Keratinocyte (primary cell): ENCODE measurements at regions not wholly inside any gene's neighbourhood (a gene's known extent, or its start where the extent isn't known, plus 50 kb on each side); places are given as distances from the start of the nearest gene placed in this dataset.

Experiments used
- CTCF ChIP-seq, 3 experiments: IDR thresholded peaks in 1 of 3; conservative IDR thresholded peaks in 1 of 3; optimal IDR thresholded peaks in 1 of 3; 2 replicates in 2 of 3; 3 replicates in 1 of 3; pipeline versions ENCODE3 to v1.5.1; 2011; ENCODE audit warnings: low read length in 3 of 3, mild to moderate bottlenecking in 3 of 3, moderate library complexity in 2 of 3, control low read depth in 1 of 3, inconsistent platforms in 1 of 3; ENCODE audit not compliant: insufficient read depth in 2 of 3; ENCODE audit errors: extremely low read depth in 1 of 3
- EZH2 ChIP-seq: IDR thresholded peaks from one replicate; pipeline ENCODE4 v1.6.1; 2012; ENCODE audit warnings: inconsistent platforms, mild to moderate bottlenecking, low read length, moderate library complexity

GRCh38 chr11:105296386-105296785, 156.8 kb upstream of the CARD18 start:
- no peak for TF ChIP-seq CTCF (optimal IDR thresholded peaks at IDR 0.05 in 1 of 3, IDR thresholded peaks at IDR 0.05 in 1 of 3, conservative IDR thresholded peaks at IDR 0.05 in 1 of 3; ENCODE audit: extremely low read depth in 1 of 3, insufficient read depth in 2 of 3, low read length in 3 of 3)
- no peak for TF ChIP-seq EZH2
